GM12878 (cell line): ENCODE measurements at regions not wholly inside any gene's neighbourhood (a gene's known extent, or its start where the extent isn't known, plus 50 kb on each side); places are given as distances from the start of the nearest gene placed in this dataset.

Experiments used
- ATAC-seq: fragments of 200-7000 bp; cut with Tn5 transposase; 3 replicates; pipeline ENCODE4 v1.9.1; 2020; ENCODE audit warnings: mild to moderate bottlenecking, moderate library complexity
- BruUV-seq: library from RNA; stranded (reverse); fragments of 400-500 nt; replicated peaks from 2 replicates; lab custom pipeline; 2021; lab: Mats Ljungman, UMichigan
- CTCF ChIA-PET: fragments of 300-600 bp; sonication (Branson Sonifier 250); formaldehyde crosslinking; extraction: SDS; loops from one replicate; lab custom pipeline; 2021; ENCODE audit warnings: inconsistent platforms; lab: Yijun Ruan, JAX
- POLR2A ChIA-PET: fragments of 350-600 bp; formaldehyde crosslinking; extraction: SDS; loops from one replicate; lab custom pipeline; 2021; ENCODE audit warnings: inconsistent platforms; lab: Charles Lee
- RAD21 ChIA-PET: fragments of 300-600 bp; sonication (Branson Sonifier 250); formaldehyde crosslinking; loops from one replicate; lab custom pipeline; 2023; ENCODE audit warnings: antibody characterized with exemption; ENCODE audit not compliant: unreplicated experiment; lab: Charles Lee
- SMC1A ChIA-PET: fragments of 300-600 bp; sonication (Branson Sonifier 250); formaldehyde crosslinking; loops from one replicate; lab custom pipeline; 2023; ENCODE audit not compliant: unreplicated experiment, uncharacterized antibody; lab: Charles Lee
- DNase-seq: peaks from one replicate; pipeline ENCODE4 v3.0.0-alpha.2; 2011; ENCODE audit warnings: low read depth, low spot score
- FAIRE-seq: peaks from 3 replicates; lab custom pipeline; 2011; peaks lifted over from hg19 to GRCh38; lab: Jason Lieb, UNC
- H2AFZ ChIP-seq: 2 replicates; pipeline ENCODE4 v1.6.0; 2011; ENCODE audit warnings: low read depth, low read length, control low read depth; ENCODE audit not compliant: control insufficient read depth
- H3K27ac ChIP-seq: 2 replicates; pipeline ENCODE4 v1.5.1; 2011; ENCODE audit warnings: control low read depth; ENCODE audit not compliant: control insufficient read depth, insufficient read depth
- H3K27me3 ChIP-seq, 2 experiments: replicated peaks in 1 of 2; 2 replicates each; pipeline versions ENCODE4 v1.6.0 to v1.6.1; 2011; ENCODE audit warnings: low read length in 1 of 2; ENCODE audit not compliant: control insufficient read depth in 2 of 2, insufficient read depth in 2 of 2
- H3K36me3 ChIP-seq, 2 experiments: 2 replicates each; pipeline ENCODE4 v1.5.1; 2011; ENCODE audit warnings: low read length in 1 of 2; ENCODE audit not compliant: control insufficient read depth in 2 of 2, insufficient read depth in 2 of 2
- H3K4me1 ChIP-seq: 2 replicates; pipeline ENCODE4 v1.6.1; 2011; ENCODE audit warnings: mild to moderate bottlenecking, low read length, moderate library complexity, mixed read lengths; ENCODE audit not compliant: control insufficient read depth, insufficient read depth
- H3K4me2 ChIP-seq: 2 replicates; pipeline ENCODE4 v1.6.0; 2011; ENCODE audit warnings: control low read depth; ENCODE audit not compliant: control insufficient read depth, insufficient read depth
- H3K4me3 ChIP-seq: fragments of 200-600 bp; sonication (generic); 2 replicates; pipeline ENCODE4 v1.5.1; 2016
- H3K79me2 ChIP-seq: 2 replicates; pipeline ENCODE4 v1.6.0; 2011; ENCODE audit warnings: low read length; ENCODE audit not compliant: control insufficient read depth, insufficient read depth
- H3K9ac ChIP-seq: 2 replicates; pipeline ENCODE4 v1.8.0; 2011; ENCODE audit warnings: low read length, control low read depth, mixed read lengths; ENCODE audit not compliant: control insufficient read depth, insufficient read depth
- H3K9me3 ChIP-seq: replicated peaks from 3 replicates; pipeline ENCODE4 v1.5.1; 2011; ENCODE audit warnings: mild to moderate bottlenecking, low read length; ENCODE audit not compliant: control insufficient read depth, insufficient read depth
- H4K20me1 ChIP-seq: 2 replicates; pipeline ENCODE4 v1.6.0; 2011; ENCODE audit not compliant: control insufficient read depth, insufficient read depth
- BACH1 ChIP-seq: fragments of 450-650 bp; IDR thresholded peaks from 2 replicates; pipeline ENCODE4 v1.6.1; 2017; ENCODE audit warnings: mild to moderate bottlenecking, borderline replicate concordance
- E4F1 ChIP-seq: fragments of 450-650 bp; IDR thresholded peaks from 2 replicates; pipeline ENCODE4 v1.6.1; 2018; ENCODE audit warnings: borderline replicate concordance, mild to moderate bottlenecking; ENCODE audit not compliant: partially characterized antibody
- EZH2 ChIP-seq: IDR thresholded peaks from 2 replicates; pipeline ENCODE4 v1.6.1; 2012; ENCODE audit warnings: low read depth, mild to moderate bottlenecking, control low read depth, inconsistent platforms, low read length, borderline replicate concordance; ENCODE audit not compliant: control insufficient read depth
- MTA3 ChIP-seq: IDR thresholded peaks from 2 replicates; pipeline ENCODE4 v1.6.1; 2012; ENCODE audit warnings: low read length, inconsistent platforms, borderline replicate concordance
- PAX8 ChIP-seq: fragments of 450-650 bp; IDR thresholded peaks from 2 replicates; pipeline ENCODE4 v1.6.1; 2017; ENCODE audit warnings: mild to moderate bottlenecking, moderate library complexity
- POLR2A ChIP-seq: IDR thresholded peaks from 2 replicates; pipeline ENCODE4 v1.6.1; 2011; ENCODE audit warnings: low read depth, mild to moderate bottlenecking, low read length
- SUZ12 ChIP-seq: fragments of 200-600 bp; sonication (generic); IDR thresholded peaks from one replicate; pipeline ENCODE4 v1.6.1; 2018; ENCODE audit warnings: antibody characterized with exemption, mild to moderate bottlenecking; ENCODE audit not compliant: unreplicated experiment
- ZBTB11 ChIP-seq: fragments of 450-650 bp; formaldehyde crosslinking; IDR thresholded peaks from 2 replicates; pipeline ENCODE4 v1.5.0; 2022; ENCODE audit warnings: mild to moderate bottlenecking, missing genetic modification characterization
- ZBTB33 ChIP-seq: fragments of 450-650 bp; IDR thresholded peaks from 2 replicates; pipeline ENCODE4 v1.6.1; 2017; ENCODE audit warnings: mild to moderate bottlenecking
- ZSCAN29 ChIP-seq: fragments of 450-650 bp; IDR thresholded peaks from 2 replicates; pipeline ENCODE4 v1.6.1; 2017; ENCODE audit warnings: mild to moderate bottlenecking, moderate library complexity
- WGBS: methylation state at CpG from one replicate; pipeline ENCODE4 v1.1.6; 2016; ENCODE audit warnings: low lambda C conversion rate; ENCODE audit not compliant: insufficient replicate concordance, insufficient coverage; ENCODE audit errors: missing lambda C conversion rate; 5-methylcytosine and 5-hydroxymethylcytosine counted together
- in situ Hi-C: fragments of 300-500 bp; cut with MboI; formaldehyde crosslinking; loops from 9 replicates; pipeline ENCODE4 v1.14.3; 2018; ENCODE audit warnings: mixed read lengths
- intact Hi-C: fragments of 100-400 bp; cut with micrococcal nuclease; formaldehyde crosslinking; loops from one replicate; pipeline ENCODE4 v1.14.2; 2022; ENCODE audit not compliant: unreplicated experiment

- ATAC-seq: no peak
- in situ Hi-C loops: no loop called here
Measured at GRCh38 chr3:175885231-175885766, 1026.2 kb downstream of the NAALADL2 start.

GRCh38 chr3:175879417-175879816 lies 1020.3 kb downstream of the NAALADL2 start:
- SMC1A ChIA-PET: no interaction called here
- Histone ChIP-seq H4K20me1 (no peaks in the 10 kb centered on the region), H3K27me3 (no peaks in the 10 kb centered on the region), H3K9ac (no peak overlapping the region), H3K27ac (no peak overlapping the region), H3K4me2 (no peak overlapping the region), H3K79me2 (no peaks in the 10 kb centered on the region), H3K4me3 (no peak overlapping the region), H2AFZ (no peak overlapping the region), H3K9me3 (no peaks in the 10 kb centered on the region), H3K4me1 (no peaks in the 10 kb centered on the region), H3K36me3 (no peaks in the 10 kb centered on the region)
- 25% methylated on average over 2 of the region's 2 CpGs for WGBS
- CTCF ChIA-PET: no interaction called here
- RAD21 ChIA-PET: no interaction called here
- no peak for ATAC-seq
- FAIRE-seq: no peak
- intact Hi-C loops: no loop called here
- in situ Hi-C loops: no loop called here
- DNase-seq: no peak
- no TSS peak for BruUV-seq
- POLR2A ChIA-PET: no interaction called here
- TF ChIP-seq ZBTB33 (no peak), ZBTB11 (CRISPR knock-in tag) (no peak), MTA3 (no peak), ZSCAN29 (no peak), E4F1 (no peak), SUZ12 (no peak), POLR2A (no peak), BACH1 (no peak), EZH2 (no peak)

More at GRCh38 chr3:175885231-175885766, 1026.2 kb downstream of the NAALADL2 start:
- Histone ChIP-seq H3K9me3 (no peaks in the 10 kb centered on the region), H2AFZ (no peak overlapping the region), H3K27ac (no peak overlapping the region), H3K36me3 (no peaks in the 10 kb centered on the region), H3K27me3 (no peaks in the 10 kb centered on the region), H3K79me2 (no peaks in the 10 kb centered on the region), H3K9ac (no peak overlapping the region), H3K4me3 (no peak overlapping the region), H3K4me1 (no peaks in the 10 kb centered on the region), H4K20me1 (no peaks in the 10 kb centered on the region), H3K4me2 (no peak overlapping the region)
- TF ChIP-seq PAX8: no peak
- CTCF ChIA-PET: no interaction called here
- SMC1A ChIA-PET: no interaction called here
- intact Hi-C loops: no loop called here
- no peak for FAIRE-seq
- DNase-seq: no peak
- POLR2A ChIA-PET: no interaction called here
- BruUV-seq: no TSS peak
- WGBS: 40% methylated on average over 10 of the region's 10 CpGs
- RAD21 ChIA-PET: no interaction called here
